A549 (cell line): ENCODE measurements at regions not wholly inside any gene's neighbourhood (a gene's known extent, or its start where the extent isn't known, plus 50 kb on each side); places are given as distances from the start of the nearest gene placed in this dataset.

Experiments
- ATAC-seq, 2 experiments: fragments of 200-7000 bp in 1 of 2; fragments of >200 bp in 1 of 2; cut with Nextera tagmentation in 1 of 2; cut with Tn5 transposase in 1 of 2; 3 replicates each; pipeline versions ENCODE4 v1.8.0 to v1.9.1; 2018 to 2020; ENCODE audit warnings: mild to moderate bottlenecking in 1 of 2, moderate library complexity in 1 of 2
- CTCF ChIA-PET: fragments of 300-600 bp; sonication (Branson Sonifier 250); formaldehyde crosslinking; extraction: SDS; loops from one replicate; lab custom pipeline; 2021; ENCODE audit warnings: antibody characterized with exemption, inconsistent platforms; lab: Yijun Ruan, JAX
- POLR2A ChIA-PET: fragments of 350-600 bp; formaldehyde crosslinking; extraction: SDS; loops from one replicate; lab custom pipeline; 2021; ENCODE audit warnings: antibody characterized with exemption, inconsistent platforms; lab: Yijun Ruan, JAX
- DNase-seq, 2 experiments: peaks; one replicate each; pipeline versions ENCODE4 v3.0.0 to v3.0.0-alpha.2; 2011 to 2016; ENCODE audit warnings: low read depth in 1 of 2, low spot score in 1 of 2
- FAIRE-seq: peaks from 2 replicates; lab custom pipeline; 2011; peaks lifted over from hg19 to GRCh38; lab: Jason Lieb, UNC
- H3K27ac ChIP-seq, 2 experiments: fragments of >200 bp; sonication (Bioruptor Twin); formaldehyde crosslinking; 3 replicates each; pipeline ENCODE4 v1.5.1; 2016 to 2017
- H3K4me1 ChIP-seq: fragments of >200 bp; sonication (Bioruptor Twin); formaldehyde crosslinking; 3 replicates; pipeline ENCODE4 v1.6.1; 2016
- H3K4me2 ChIP-seq: fragments of >200 bp; sonication (Bioruptor Twin); formaldehyde crosslinking; 3 replicates; pipeline ENCODE4 v1.6.1; 2016
- H3K4me3 ChIP-seq: fragments of >200 bp; sonication (Bioruptor Twin); formaldehyde crosslinking; 3 replicates; pipeline ENCODE4 v1.5.1; 2016
- H3K9me3 ChIP-seq: fragments of >200 bp; sonication (Bioruptor Twin); formaldehyde crosslinking; 3 replicates; pipeline ENCODE4 v1.6.1; 2016
- ATOH8 ChIP-seq: fragments of 250-450 bp; sonication (Bioruptor Pico); IDR thresholded peaks from 2 replicates; pipeline ENCODE4 v1.5.0; 2020; ENCODE audit warnings: low read depth, mild to moderate bottlenecking, moderate library complexity
- CEBPB ChIP-seq, 2 experiments: fragments of >200 bp in 1 of 2; sonication (Bioruptor Twin) in 1 of 2; formaldehyde crosslinking in 1 of 2; IDR thresholded peaks; 2 replicates each; pipeline ENCODE4 v1.6.1; 2012 to 2016
- EHMT2 ChIP-seq: fragments of 200-600 bp; sonication (generic); IDR thresholded peaks from 2 replicates; pipeline ENCODE4 v1.6.1; 2016; ENCODE audit warnings: antibody characterized with exemption, low read depth, mild to moderate bottlenecking, moderate library complexity
- EP300 ChIP-seq, 2 experiments: fragments of >200 bp; sonication (Bioruptor Twin); formaldehyde crosslinking; IDR thresholded peaks; 2 replicates in 1 of 2; 3 replicates in 1 of 2; pipeline ENCODE4 v1.6.1; 2016 to 2017
- ESRRA ChIP-seq: fragments of 150-350 bp; IDR thresholded peaks from 2 replicates; pipeline ENCODE4 v1.6.1; 2014; ENCODE audit warnings: mild to moderate bottlenecking, low read length, borderline replicate concordance
- FOSB ChIP-seq: fragments of 250-450 bp; sonication (Bioruptor Pico); IDR thresholded peaks from 2 replicates; pipeline ENCODE4 v1.5.0; 2020; ENCODE audit warnings: mild to moderate bottlenecking, moderate library complexity
- FOSL2 ChIP-seq, 2 experiments: fragments of 450-650 bp in 1 of 2; fragments of >200 bp in 1 of 2; sonication (Bioruptor Twin) in 1 of 2; formaldehyde crosslinking; IDR thresholded peaks; 2 replicates each; pipeline versions ENCODE4 v1.5.0 to v1.6.1; 2016 to 2020; ENCODE audit warnings: mild to moderate bottlenecking in 1 of 2, moderate library complexity in 1 of 2
- FOXS1 ChIP-seq: fragments of 250-450 bp; sonication (Bioruptor Pico); IDR thresholded peaks from 2 replicates; pipeline ENCODE4 v1.5.0; 2020; ENCODE audit warnings: mild to moderate bottlenecking, moderate library complexity
- GATA3 ChIP-seq: IDR thresholded peaks from 2 replicates; pipeline ENCODE4 v1.6.1; 2012; ENCODE audit warnings: borderline replicate concordance
- HES2 ChIP-seq: fragments of >200 bp; sonication (Bioruptor Twin); formaldehyde crosslinking; IDR thresholded peaks from 2 replicates; pipeline ENCODE4 v1.6.1; 2016
- HOXA7 ChIP-seq: fragments of 250-450 bp; sonication (Bioruptor Pico); IDR thresholded peaks from 2 replicates; pipeline ENCODE4 v1.5.0; 2020; ENCODE audit warnings: mild to moderate bottlenecking, moderate library complexity
- HOXB5 ChIP-seq: fragments of 250-450 bp; sonication (Bioruptor Pico); IDR thresholded peaks from 2 replicates; pipeline ENCODE4 v1.5.0; 2020; ENCODE audit warnings: mild to moderate bottlenecking, moderate library complexity
- JUNB ChIP-seq: fragments of >200 bp; sonication (Bioruptor Twin); formaldehyde crosslinking; IDR thresholded peaks from 2 replicates; pipeline ENCODE4 v1.6.1; 2016
- KDM1A ChIP-seq: fragments of 200-600 bp; sonication (generic); IDR thresholded peaks from 2 replicates; pipeline ENCODE4 v1.6.1; 2016; ENCODE audit warnings: low read depth, mild to moderate bottlenecking
- MAFK ChIP-seq: fragments of 450-650 bp; IDR thresholded peaks from 2 replicates; pipeline ENCODE4 v1.6.1; 2014; ENCODE audit not compliant: partially characterized antibody
- MYC ChIP-seq: IDR thresholded peaks from 2 replicates; pipeline ENCODE4 v1.6.1; 2012; ENCODE audit warnings: mild to moderate bottlenecking, inconsistent platforms, low read length, improper control_type of control experiment, borderline replicate concordance
- PHF8 ChIP-seq: fragments of 200-600 bp; sonication (generic); IDR thresholded peaks from 2 replicates; pipeline ENCODE4 v1.6.1; 2016; ENCODE audit warnings: low read depth, mild to moderate bottlenecking, antibody characterized with exemption, moderate library complexity, borderline replicate concordance
- POLR2AphosphoS2 ChIP-seq: conservative IDR thresholded peaks from 2 replicates; pipeline ENCODE4 v1.6.1; 2012; ENCODE audit warnings: low read length, improper control_type of control experiment, inconsistent platforms
- RFX5 ChIP-seq: fragments of 450-650 bp; IDR thresholded peaks from 2 replicates; pipeline ENCODE4 v1.7.1; 2014; ENCODE audit warnings: antibody characterized with exemption, mild to moderate bottlenecking, moderate library complexity
- RNF2 ChIP-seq: fragments of 200-600 bp; sonication (generic); IDR thresholded peaks from 2 replicates; pipeline ENCODE4 v1.6.1; 2016; ENCODE audit warnings: low read depth, mild to moderate bottlenecking, antibody characterized with exemption, moderate library complexity, borderline replicate concordance
- SMC3 ChIP-seq: fragments of >200 bp; sonication (Bioruptor Twin); formaldehyde crosslinking; IDR thresholded peaks from 3 replicates; pipeline ENCODE4 v1.6.1; 2018; ENCODE audit warnings: inconsistent platforms
- TFCP2L1 ChIP-seq: fragments of 250-450 bp; sonication (Bioruptor Pico); IDR thresholded peaks from 2 replicates; pipeline ENCODE4 v1.5.0; 2021; ENCODE audit warnings: mild to moderate bottlenecking
- USF2 ChIP-seq: fragments of 450-650 bp; IDR thresholded peaks from 2 replicates; pipeline ENCODE4 v1.6.1; 2014; ENCODE audit warnings: antibody characterized with exemption
- ZC3H11A ChIP-seq: fragments of 450-650 bp; IDR thresholded peaks from 2 replicates; pipeline ENCODE4 v1.6.1; 2014; ENCODE audit warnings: antibody characterized with exemption, mild to moderate bottlenecking
- ZSCAN20 ChIP-seq: fragments of 250-450 bp; sonication (Bioruptor Pico); IDR thresholded peaks from 2 replicates; pipeline ENCODE4 v1.8.0; 2022; ENCODE audit warnings: mild to moderate bottlenecking, moderate library complexity
- WGBS: methylation state at CpG from one replicate; pipeline ENCODE4 v1.1.6; 2017; ENCODE audit errors: missing lambda C conversion rate; 5-methylcytosine and 5-hydroxymethylcytosine counted together

- Histone ChIP-seq H3K27ac (0 out of 6 replicates have a peak overlapping the region, but pooled peaks of 1 of the 2 experiments have one; percentile 33), H3K4me3 (no peak overlapping the region)
- TF ChIP-seq RNF2 = no peak
- TF ChIP-seq, all 56 proteins: peak for 0
- POLR2A ChIA-PET = no interaction called here
- no peak overlapping the region for H3K4me2 ChIP-seq
- CTCF ChIA-PET = interaction anchor here (1.2 to 4.4 kb wide), 3 partner anchors 356 to 507 kb away, joined by 3 to 34 read pairs (median 5); no protein-coding TSS in a partner anchor
- no peak for FAIRE-seq
- no peaks in the 10 kb centered on the region for H3K9me3 ChIP-seq
- no peak for ATAC-seq
- 51% methylated on average over 2 of the region's 2 CpGs for WGBS
- no peak for DNase-seq
- peaks cover 15% of the 10 kb centered on the region for H3K4me1 ChIP-seq
These were observed 189.7 kb upstream of the ADGRL4 start for GRCh38 chr1:79196211-79196610.

- Histone ChIP-seq H3K9me3 (no peaks in the 10 kb centered on the region), H3K4me2 (peak overlapping the region; percentile 59), H3K27ac (peak overlapping the region; percentile 72 to 83), H3K4me3 (no peak overlapping the region), H3K4me1 (peaks cover 15% of the 10 kb centered on the region)
- peak; percentile 0 to 18 for DNase-seq
- no peak for FAIRE-seq
- 33% methylated on average over 7 of the region's 7 CpGs for whole genome bisulfite sequencing
- ChIA-PET POLR2A (no interaction called here), CTCF (interaction anchor here (1.2 kb wide), 1 partner anchor 505 kb away, joined by 5 read pairs; no protein-coding TSS in a partner anchor)
- TF ChIP-seq JUNB = 0 out of 2 replicates have a peak, but pooled peaks have one; percentile 26
- TF ChIP-seq EP300 (IDR thresholded peaks at IDR 0.05) = peak in 1 of 2 experiments; percentile 38; a peak in 1 of 5 replicates
- no peak for TF ChIP-seq HOXB5
- TF ChIP-seq GATA3 = no peak
- TF ChIP-seq FOSB (CRISPR knock-in tag) = no peak
- 0 out of 2 replicates have a peak, but pooled peaks have one; percentile 26 for TF ChIP-seq FOSL2 (IDR thresholded peaks at IDR 0.05)
- no peak for TF ChIP-seq FOSL2 (CRISPR knock-in tag; IDR thresholded peaks at IDR 0.05)
- no peak for TF ChIP-seq PHF8
- no peak for TF ChIP-seq MAFK
- TF ChIP-seq CEBPB (IDR thresholded peaks at IDR 0.05) = 0 out of 4 replicates have a peak, but pooled peaks of 1 of the 2 experiments have one; percentile 36
- TF ChIP-seq RFX5 = no peak
- ATAC-seq = peak; percentile 54 to 89; a peak in 4 of 6 replicates
These were observed 186.9 kb upstream of the ADGRL4 start for GRCh38 chr1:79193211-79194079.

GRCh38 chr1:79190074-79190473 lies 183.5 kb upstream of the ADGRL4 start:
- DNase-seq (no peak), FAIRE-seq (no peak)
- H3K4me2 ChIP-seq = no peak overlapping the region
- no peaks in the 10 kb centered on the region for H3K9me3 ChIP-seq
- CTCF ChIA-PET = no interaction called here
- H3K4me1 ChIP-seq = peaks cover 19% of the 10 kb centered on the region
- H3K27ac ChIP-seq = peak overlapping the region in 1 of 2 experiments; percentile 41; a peak in 2 of 6 replicates
- 30% methylated on average over 1 of the region's 1 CpG for WGBS
- TF ChIP-seq EP300 (IDR thresholded peaks at IDR 0.05) = no peak
- TF ChIP-seq CEBPB (IDR thresholded peaks at IDR 0.05) = no peak
- TF ChIP-seq HOXA7 = no peak
- no peak for TF ChIP-seq HES2
- no peak for TF ChIP-seq ZC3H11A
- TF ChIP-seq ESRRA = no peak
- no peak for TF ChIP-seq GATA3
- TF ChIP-seq TFCP2L1 (CRISPR knock-in tag) = no peak
- TF ChIP-seq ZSCAN20 (CRISPR knock-in tag) = no peak
- TF ChIP-seq EHMT2 = no peak
- TF ChIP-seq RFX5 = no peak
- no peak for TF ChIP-seq SMC3
- no peak for TF ChIP-seq ATOH8 (CRISPR knock-in tag)
- no peak for TF ChIP-seq KDM1A
- no peak for TF ChIP-seq FOSB (CRISPR knock-in tag)
- no peak for TF ChIP-seq POLR2AphosphoS2
- no peak for TF ChIP-seq FOXS1 (CRISPR knock-in tag)
- TF ChIP-seq MYC = no peak
- TF ChIP-seq USF2 = no peak
- TF ChIP-seq, all 56 proteins: peak for 0
- POLR2A ChIA-PET = no interaction called here
- no peak overlapping the region for H3K4me3 ChIP-seq
- no peak for ATAC-seq
